Liver (tissue), 7 donors: ENCODE measurements at regions not wholly inside any gene's neighbourhood (a gene's known extent, or its start where the extent isn't known, plus 50 kb on each side); places are given as distances from the start of the nearest gene placed in this dataset.

Experiments used
- DNase-seq: peaks from one replicate; pipeline ENCODE4 v3.0.0-alpha.2; 2017; ENCODE audit warnings: low spot score
- H3K27ac ChIP-seq, 2 donors: one replicate each; pipeline ENCODE4 v1.7.0; 2013; ENCODE audit warnings: inconsistent platforms in 2 of 2, low read length in 2 of 2, control low read depth in 1 of 2, low read depth in 1 of 2, mild to moderate bottlenecking in 1 of 2
- H3K27me3 ChIP-seq, 4 donors: one replicate each; pipeline versions ENCODE4 v1.6.1 to v1.7.0; 2013; ENCODE audit warnings: low read length in 3 of 4, inconsistent platforms in 1 of 4, mild to moderate bottlenecking in 1 of 4, moderate library complexity in 1 of 4; ENCODE audit not compliant: control insufficient read depth in 4 of 4, insufficient read depth in 4 of 4
- H3K36me3 ChIP-seq, 4 donors: one replicate each; pipeline versions ENCODE4 v1.6.1 to v1.7.0; 2013; ENCODE audit warnings: low read length in 3 of 4, mild to moderate bottlenecking in 3 of 4, low read depth in 1 of 4, moderate library complexity in 1 of 4; ENCODE audit not compliant: control insufficient read depth in 4 of 4, insufficient read depth in 3 of 4
- H3K4me1 ChIP-seq, 4 donors: one replicate each; pipeline versions ENCODE4 v1.6.1 to v1.7.0; 2013; ENCODE audit warnings: low read length in 3 of 4, mild to moderate bottlenecking in 3 of 4, moderate library complexity in 1 of 4; ENCODE audit not compliant: control insufficient read depth in 4 of 4, insufficient read depth in 4 of 4
- H3K4me3 ChIP-seq, 3 donors: one replicate each; pipeline versions ENCODE4 v1.6.1 to v1.7.0; 2013; ENCODE audit warnings: low read length in 3 of 3, control low read depth in 1 of 3, low read depth in 1 of 3, mild to moderate bottlenecking in 1 of 3
- H3K9ac ChIP-seq, 2 donors: one replicate each; pipeline ENCODE4 v1.7.0; 2013; ENCODE audit warnings: low read length in 2 of 2, mild to moderate bottlenecking in 2 of 2, moderate library complexity in 2 of 2, control low read depth in 1 of 2, low read depth in 1 of 2
- H3K9me3 ChIP-seq, 4 donors: one replicate each; pipeline versions ENCODE4 v1.6.1 to v1.7.0; 2013; ENCODE audit warnings: low read length in 3 of 4; ENCODE audit not compliant: control insufficient read depth in 4 of 4
- EGR1 ChIP-seq, 2 donors: IDR thresholded peaks; 2 replicates each; pipeline ENCODE4 v1.6.1; 2016 to 2018; ENCODE audit warnings: antibody characterized with exemption in 2 of 2, low read depth in 2 of 2
- FOXA1 ChIP-seq: IDR thresholded peaks from 2 replicates; pipeline ENCODE4 v1.6.1; 2016; ENCODE audit warnings: antibody characterized with exemption
- FOXA2 ChIP-seq: IDR thresholded peaks from 2 replicates; pipeline ENCODE4 v1.6.1; 2016; ENCODE audit warnings: antibody characterized with exemption
- GABPA ChIP-seq, 2 donors: IDR thresholded peaks in 1 of 2; conservative IDR thresholded peaks in 1 of 2; 2 replicates each; pipeline ENCODE4 v1.6.1; 2016; ENCODE audit warnings: antibody characterized with exemption in 2 of 2, mild to moderate bottlenecking in 1 of 2, moderate library complexity in 1 of 2
- HNF4A ChIP-seq, 2 donors: conservative IDR thresholded peaks; 2 replicates each; pipeline ENCODE4 v1.6.1; 2016; ENCODE audit warnings: antibody characterized with exemption in 2 of 2, mild to moderate bottlenecking in 2 of 2
- HNF4G ChIP-seq: IDR thresholded peaks from 2 replicates; pipeline ENCODE4 v1.6.1; 2016; ENCODE audit warnings: antibody characterized with exemption
- JUND ChIP-seq, 2 donors: IDR thresholded peaks; 2 replicates each; pipeline ENCODE4 v1.6.1; 2016; ENCODE audit warnings: antibody characterized with exemption in 2 of 2
- NR2F2 ChIP-seq: IDR thresholded peaks from 2 replicates; pipeline ENCODE4 v1.6.1; 2016; ENCODE audit warnings: antibody characterized with exemption
- RAD21 ChIP-seq, 2 donors: IDR thresholded peaks; 2 replicates each; pipeline ENCODE4 v1.6.1; 2016; ENCODE audit warnings: antibody characterized with exemption in 2 of 2, mild to moderate bottlenecking in 2 of 2
- RXRA ChIP-seq, 2 donors: IDR thresholded peaks; 2 replicates each; pipeline ENCODE4 v1.6.1; 2017 to 2018; ENCODE audit warnings: antibody characterized with exemption in 2 of 2, mild to moderate bottlenecking in 1 of 2
- SP1 ChIP-seq: IDR thresholded peaks from 2 replicates; pipeline ENCODE4 v1.6.1; 2018; ENCODE audit warnings: antibody characterized with exemption, mild to moderate bottlenecking
- TAF1 ChIP-seq: conservative IDR thresholded peaks from 2 replicates; pipeline ENCODE4 v1.6.1; 2016; ENCODE audit warnings: antibody characterized with exemption, mild to moderate bottlenecking
- YY1 ChIP-seq: IDR thresholded peaks from 2 replicates; pipeline ENCODE4 v1.6.1; 2016; ENCODE audit warnings: antibody characterized with exemption, mild to moderate bottlenecking
- TF ChIP-seq, protein P1 (sequence below): fragments of 150-350 bp; IDR thresholded peaks from 2 replicates; pipeline ENCODE4 v1.5.1; 2017; ENCODE audit warnings: improper control_type of control experiment, low read depth, low read length; ENCODE audit not compliant: missing input control
- TF ChIP-seq, protein P2 (sequence below): IDR thresholded peaks from 2 replicates; pipeline ENCODE4 v1.6.1; 2016; ENCODE audit warnings: antibody characterized with exemption
- TF ChIP-seq, protein P3 (sequence below): IDR thresholded peaks from 2 replicates; pipeline ENCODE4 v1.6.1; 2016; ENCODE audit warnings: antibody characterized with exemption, mild to moderate bottlenecking
- TF ChIP-seq, protein P4 (sequence below): IDR thresholded peaks from 2 replicates; pipeline ENCODE4 v1.6.1; 2016; ENCODE audit warnings: antibody characterized with exemption
- TF ChIP-seq, protein P5 (sequence below): IDR thresholded peaks from 2 replicates; pipeline ENCODE4 v1.6.1; 2016; ENCODE audit warnings: antibody characterized with exemption
- donor health status: healthy.
- donor health status: healthy.
- donor health status: healthy.
- donor health status: healthy.

DNA sequence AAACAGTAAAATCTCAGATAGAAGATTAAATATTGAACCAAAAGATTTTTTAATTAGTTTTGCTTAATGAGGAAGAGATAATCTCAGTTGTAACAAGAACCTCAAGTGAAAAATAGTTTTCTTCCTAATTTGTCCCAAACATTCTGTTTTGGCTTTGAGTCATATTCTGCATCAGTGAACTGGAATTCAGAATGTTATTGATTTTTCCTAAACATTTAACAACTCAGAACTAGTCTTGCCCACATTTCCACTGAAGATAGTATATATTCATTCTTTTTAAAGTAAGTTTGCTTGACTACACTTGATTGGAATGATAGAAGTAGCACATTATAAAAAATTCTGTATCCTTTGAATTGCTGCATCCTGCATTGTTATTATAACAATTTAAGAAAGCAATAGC, 85.7 kb upstream of the UGP2 start:
- no peak for DNase-seq
- Histone ChIP-seq H3K4me1 (no peaks in the 10 kb centered on the region), H3K9ac (no peak overlapping the region), H3K36me3 (no peaks in the 10 kb centered on the region), H3K4me3 (no peak overlapping the region), H3K27me3 (no peaks in the 10 kb centered on the region), H3K27ac (no peak overlapping the region), H3K9me3 (no peaks in the 10 kb centered on the region)
- TF ChIP-seq HNF4A (conservative IDR thresholded peaks at IDR 0.05) (no peak), RAD21 (IDR thresholded peaks at IDR 0.05) (no peak), GABPA (IDR thresholded peaks at IDR 0.05 in 1 of 2, conservative IDR thresholded peaks at IDR 0.05 in 1 of 2) (no peak), FOXA2 (no peak), NR2F2 (no peak), YY1 (no peak), FOXA1 (no peak), EGR1 (IDR thresholded peaks at IDR 0.05; ENCODE audit: low read depth in 2 of 2) (no peak), JUND (IDR thresholded peaks at IDR 0.05) (no peak), TAF1 (no peak), HNF4G (no peak), SP1 (no peak), RXRA (IDR thresholded peaks at IDR 0.05) (no peak)
- TF ChIP-seq, protein P1, sequence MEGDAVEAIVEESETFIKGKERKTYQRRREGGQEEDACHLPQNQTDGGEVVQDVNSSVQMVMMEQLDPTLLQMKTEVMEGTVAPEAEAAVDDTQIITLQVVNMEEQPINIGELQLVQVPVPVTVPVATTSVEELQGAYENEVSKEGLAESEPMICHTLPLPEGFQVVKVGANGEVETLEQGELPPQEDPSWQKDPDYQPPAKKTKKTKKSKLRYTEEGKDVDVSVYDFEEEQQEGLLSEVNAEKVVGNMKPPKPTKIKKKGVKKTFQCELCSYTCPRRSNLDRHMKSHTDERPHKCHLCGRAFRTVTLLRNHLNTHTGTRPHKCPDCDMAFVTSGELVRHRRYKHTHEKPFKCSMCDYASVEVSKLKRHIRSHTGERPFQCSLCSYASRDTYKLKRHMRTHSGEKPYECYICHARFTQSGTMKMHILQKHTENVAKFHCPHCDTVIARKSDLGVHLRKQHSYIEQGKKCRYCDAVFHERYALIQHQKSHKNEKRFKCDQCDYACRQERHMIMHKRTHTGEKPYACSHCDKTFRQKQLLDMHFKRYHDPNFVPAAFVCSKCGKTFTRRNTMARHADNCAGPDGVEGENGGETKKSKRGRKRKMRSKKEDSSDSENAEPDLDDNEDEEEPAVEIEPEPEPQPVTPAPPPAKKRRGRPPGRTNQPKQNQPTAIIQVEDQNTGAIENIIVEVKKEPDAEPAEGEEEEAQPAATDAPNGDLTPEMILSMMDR, result no peak
- TF ChIP-seq, protein P2, sequence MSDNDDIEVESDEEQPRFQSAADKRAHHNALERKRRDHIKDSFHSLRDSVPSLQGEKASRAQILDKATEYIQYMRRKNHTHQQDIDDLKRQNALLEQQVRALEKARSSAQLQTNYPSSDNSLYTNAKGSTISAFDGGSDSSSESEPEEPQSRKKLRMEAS, result no peak
- TF ChIP-seq, protein P3, sequence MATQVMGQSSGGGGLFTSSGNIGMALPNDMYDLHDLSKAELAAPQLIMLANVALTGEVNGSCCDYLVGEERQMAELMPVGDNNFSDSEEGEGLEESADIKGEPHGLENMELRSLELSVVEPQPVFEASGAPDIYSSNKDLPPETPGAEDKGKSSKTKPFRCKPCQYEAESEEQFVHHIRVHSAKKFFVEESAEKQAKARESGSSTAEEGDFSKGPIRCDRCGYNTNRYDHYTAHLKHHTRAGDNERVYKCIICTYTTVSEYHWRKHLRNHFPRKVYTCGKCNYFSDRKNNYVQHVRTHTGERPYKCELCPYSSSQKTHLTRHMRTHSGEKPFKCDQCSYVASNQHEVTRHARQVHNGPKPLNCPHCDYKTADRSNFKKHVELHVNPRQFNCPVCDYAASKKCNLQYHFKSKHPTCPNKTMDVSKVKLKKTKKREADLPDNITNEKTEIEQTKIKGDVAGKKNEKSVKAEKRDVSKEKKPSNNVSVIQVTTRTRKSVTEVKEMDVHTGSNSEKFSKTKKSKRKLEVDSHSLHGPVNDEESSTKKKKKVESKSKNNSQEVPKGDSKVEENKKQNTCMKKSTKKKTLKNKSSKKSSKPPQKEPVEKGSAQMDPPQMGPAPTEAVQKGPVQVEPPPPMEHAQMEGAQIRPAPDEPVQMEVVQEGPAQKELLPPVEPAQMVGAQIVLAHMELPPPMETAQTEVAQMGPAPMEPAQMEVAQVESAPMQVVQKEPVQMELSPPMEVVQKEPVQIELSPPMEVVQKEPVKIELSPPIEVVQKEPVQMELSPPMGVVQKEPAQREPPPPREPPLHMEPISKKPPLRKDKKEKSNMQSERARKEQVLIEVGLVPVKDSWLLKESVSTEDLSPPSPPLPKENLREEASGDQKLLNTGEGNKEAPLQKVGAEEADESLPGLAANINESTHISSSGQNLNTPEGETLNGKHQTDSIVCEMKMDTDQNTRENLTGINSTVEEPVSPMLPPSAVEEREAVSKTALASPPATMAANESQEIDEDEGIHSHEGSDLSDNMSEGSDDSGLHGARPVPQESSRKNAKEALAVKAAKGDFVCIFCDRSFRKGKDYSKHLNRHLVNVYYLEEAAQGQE, result no peak
- TF ChIP-seq, protein P4, sequence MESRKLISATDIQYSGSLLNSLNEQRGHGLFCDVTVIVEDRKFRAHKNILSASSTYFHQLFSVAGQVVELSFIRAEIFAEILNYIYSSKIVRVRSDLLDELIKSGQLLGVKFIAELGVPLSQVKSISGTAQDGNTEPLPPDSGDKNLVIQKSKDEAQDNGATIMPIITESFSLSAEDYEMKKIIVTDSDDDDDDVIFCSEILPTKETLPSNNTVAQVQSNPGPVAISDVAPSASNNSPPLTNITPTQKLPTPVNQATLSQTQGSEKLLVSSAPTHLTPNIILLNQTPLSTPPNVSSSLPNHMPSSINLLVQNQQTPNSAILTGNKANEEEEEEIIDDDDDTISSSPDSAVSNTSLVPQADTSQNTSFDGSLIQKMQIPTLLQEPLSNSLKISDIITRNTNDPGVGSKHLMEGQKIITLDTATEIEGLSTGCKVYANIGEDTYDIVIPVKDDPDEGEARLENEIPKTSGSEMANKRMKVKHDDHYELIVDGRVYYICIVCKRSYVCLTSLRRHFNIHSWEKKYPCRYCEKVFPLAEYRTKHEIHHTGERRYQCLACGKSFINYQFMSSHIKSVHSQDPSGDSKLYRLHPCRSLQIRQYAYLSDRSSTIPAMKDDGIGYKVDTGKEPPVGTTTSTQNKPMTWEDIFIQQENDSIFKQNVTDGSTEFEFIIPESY, result no peak
- TF ChIP-seq, protein P5, sequence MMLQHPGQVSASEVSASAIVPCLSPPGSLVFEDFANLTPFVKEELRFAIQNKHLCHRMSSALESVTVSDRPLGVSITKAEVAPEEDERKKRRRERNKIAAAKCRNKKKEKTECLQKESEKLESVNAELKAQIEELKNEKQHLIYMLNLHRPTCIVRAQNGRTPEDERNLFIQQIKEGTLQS, result no peak
